RWPE2 (cell line): ENCODE measurements at regions not wholly inside any gene's neighbourhood (a gene's known extent, or its start where the extent isn't known, plus 50 kb on each side); places are given as distances from the start of the nearest gene placed in this dataset.
A peak's percentile ranks its signal among the peaks of the same experiment; 100 is the strongest.
"Not testable (repeated sequence)": the region's sequence is repeated elsewhere in the genome, so short reads cannot be mapped to it uniquely, and the experiment has no call there.

Experiments
- ATAC-seq: fragments of 200-7000 bp; cut with Tn5 transposase; 3 replicates; pipeline ENCODE4 v1.9.1; 2021; ENCODE audit warnings: low read depth
- DNase-seq: peaks from one replicate; pipeline ENCODE4 v3.0.0-alpha.2; 2020; ENCODE audit warnings: low spot score
- H3K27ac ChIP-seq: fragments of 450-650 bp; 2 replicates; pipeline ENCODE4 v1.5.1; 2017; ENCODE audit warnings: mild to moderate bottlenecking; ENCODE audit not compliant: poor library complexity, severe bottlenecking
- H3K27me3 ChIP-seq: fragments of 250-450 bp; sonication (Bioruptor Pico); 2 replicates; pipeline ENCODE4 v1.5.1; 2021; ENCODE audit warnings: mild to moderate bottlenecking, moderate library complexity; ENCODE audit not compliant: insufficient read depth, poor library complexity, severe bottlenecking
- H3K36me3 ChIP-seq: fragments of 250-450 bp; sonication (Bioruptor Pico); 2 replicates; pipeline ENCODE4 v1.5.1; 2020; ENCODE audit warnings: low read depth, mild to moderate bottlenecking, moderate library complexity
- H3K4me1 ChIP-seq: fragments of 250-450 bp; sonication (Bioruptor Pico); 2 replicates; pipeline ENCODE4 v1.5.1; 2021; ENCODE audit warnings: mild to moderate bottlenecking, moderate library complexity; ENCODE audit not compliant: insufficient read depth, poor library complexity, severe bottlenecking
- H3K4me3 ChIP-seq: fragments of 250-450 bp; sonication (Bioruptor Pico); 2 replicates; pipeline ENCODE4 v1.5.1; 2021; ENCODE audit warnings: mild to moderate bottlenecking, moderate library complexity; ENCODE audit not compliant: severe bottlenecking
- H3K9me3 ChIP-seq: fragments of 250-450 bp; sonication (Bioruptor Pico); 2 replicates; pipeline ENCODE4 v1.5.1; 2021; ENCODE audit warnings: mild to moderate bottlenecking, moderate library complexity; ENCODE audit not compliant: severe bottlenecking
- CTCF ChIP-seq: fragments of 450-650 bp; IDR thresholded peaks from one replicate; pipeline ENCODE4 v1.5.1; 2017; ENCODE audit warnings: mild to moderate bottlenecking, moderate library complexity; ENCODE audit not compliant: poor library complexity, severe bottlenecking

GRCh38 chr5:154702477-154702876 is 52.7 kb upstream of the LARP1 start:
- no peak overlapping the region for H3K4me3 ChIP-seq
- TF ChIP-seq CTCF, result no peak
- ATAC-seq (no peak), DNase-seq (no peak)
- H3K36me3 ChIP-seq, result no peaks in the 10 kb centered on the region
- H3K4me1 ChIP-seq, result no peaks in the 10 kb centered on the region
- H3K9me3 ChIP-seq, result no peaks in the 10 kb centered on the region
- H3K27me3 ChIP-seq, result no peaks in the 10 kb centered on the region
- H3K27ac ChIP-seq, result no peak overlapping the region

GRCh38 chr5:154701725-154702124 is 53.5 kb upstream of the LARP1 start:
- H3K9me3 ChIP-seq, H3K27ac ChIP-seq, H3K4me3 ChIP-seq, H3K4me1 ChIP-seq, H3K27me3 ChIP-seq, DNase-seq, H3K36me3 ChIP-seq: not testable (repeated sequence)
- peak; percentile 31; the same call in 1 of the 3 replicates for ATAC-seq

GRCh38 chr5:154701181-154701580 is 54.0 kb upstream of the LARP1 start:
- ATAC-seq, result no peak
- no peak for DNase-seq
- Histone ChIP-seq H3K4me3 (no peak overlapping the region), H3K27me3 (no peaks in the 10 kb centered on the region), H3K36me3 (no peaks in the 10 kb centered on the region), H3K27ac (no peak overlapping the region), H3K9me3 (no peaks in the 10 kb centered on the region), H3K4me1 (no peaks in the 10 kb centered on the region)
- no peak for TF ChIP-seq CTCF

GRCh38 chr5:154700289-154700928 is 54.8 kb upstream of the LARP1 start:
- ATAC-seq, H3K9me3 ChIP-seq, H3K27ac ChIP-seq: not testable (repeated sequence)

GRCh38 chr5:154698763-154699162 is 56.4 kb upstream of the LARP1 start:
- Histone ChIP-seq H3K36me3 (no peaks in the 10 kb centered on the region), H3K4me3 (no peak overlapping the region), H3K27me3 (no peaks in the 10 kb centered on the region), H3K27ac (no peak overlapping the region), H3K4me1 (no peaks in the 10 kb centered on the region), H3K9me3 (no peaks in the 10 kb centered on the region)
- DNase-seq (no peak), ATAC-seq (no peak)
- TF ChIP-seq CTCF, result no peak

More at GRCh38 chr5:154700289-154700928, 54.8 kb upstream of the LARP1 start:
- H3K27me3 ChIP-seq, DNase-seq, H3K4me1 ChIP-seq, H3K36me3 ChIP-seq, H3K4me3 ChIP-seq: not testable (repeated sequence)

- no peaks in the 10 kb centered on the region for H3K9me3 ChIP-seq
- no peaks in the 10 kb centered on the region for H3K36me3 ChIP-seq
- no peak overlapping the region for H3K4me3 ChIP-seq
- H3K4me1 ChIP-seq, result peaks cover 3% of the 10 kb centered on the region
- no peaks in the 10 kb centered on the region for H3K27me3 ChIP-seq
- H3K27ac ChIP-seq, result no peak overlapping the region
- ATAC-seq, result 0 out of 3 replicates have a peak, but pooled peaks have one; percentile 25
- TF ChIP-seq CTCF, result no peak
- no peak for DNase-seq
Observed at GRCh38 chr5:154697371-154697770, 57.8 kb upstream of the LARP1 start.
